H9 (cell line): ENCODE measurements at regions not wholly inside any gene's neighbourhood (a gene's known extent, or its start where the extent isn't known, plus 50 kb on each side); places are given as distances from the start of the nearest gene placed in this dataset.

Source experiments
- DNase-seq: peaks from one replicate; pipeline ENCODE4 v3.0.0-alpha.2; 2017
- H2AFZ ChIP-seq: one replicate; pipeline ENCODE4 v1.6.1; 2013; ENCODE audit warnings: mild to moderate bottlenecking, low read length, control low read depth, moderate library complexity
- H2AK5ac ChIP-seq: 2 replicates; pipeline ENCODE4 v1.6.1; 2013; ENCODE audit warnings: low read length, control low read depth, mixed read lengths; ENCODE audit not compliant: insufficient read length
- H2BK120ac ChIP-seq: one replicate; pipeline ENCODE4 v1.6.1; 2013; ENCODE audit warnings: low read depth, mild to moderate bottlenecking, low read length, control low read depth, inconsistent platforms; ENCODE audit not compliant: poor library complexity, severe bottlenecking
- H2BK12ac ChIP-seq: 2 replicates; pipeline ENCODE4 v1.6.1; 2013; ENCODE audit warnings: low read length, control low read depth, mixed read lengths, low read depth; ENCODE audit not compliant: insufficient read length
- H2BK15ac ChIP-seq: 2 replicates; pipeline ENCODE4 v1.6.1; 2013; ENCODE audit warnings: low read depth, low read length, control low read depth
- H2BK20ac ChIP-seq: one replicate; pipeline ENCODE4 v1.6.1; 2013; ENCODE audit warnings: low read depth, mild to moderate bottlenecking, low read length, control low read depth, inconsistent platforms; ENCODE audit not compliant: poor library complexity, severe bottlenecking
- H2BK5ac ChIP-seq: 2 replicates; pipeline ENCODE4 v1.6.1; 2013; ENCODE audit warnings: low read length, control low read depth, mixed read lengths; ENCODE audit not compliant: insufficient read length
- H3K14ac ChIP-seq: 2 replicates; pipeline ENCODE4 v1.6.1; 2013; ENCODE audit warnings: low read length, control low read depth; ENCODE audit not compliant: insufficient read depth
- H3K18ac ChIP-seq: 2 replicates; pipeline ENCODE4 v1.6.1; 2013; ENCODE audit warnings: low read depth, mild to moderate bottlenecking, mixed read lengths, low read length, control low read depth; ENCODE audit not compliant: insufficient read length
- H3K23ac ChIP-seq: 2 replicates; pipeline ENCODE4 v1.6.1; 2013; ENCODE audit warnings: low read length, control low read depth, mixed read lengths, low read depth; ENCODE audit not compliant: insufficient read length
- H3K23me2 ChIP-seq: 2 replicates; pipeline ENCODE4 v1.6.1; 2013; ENCODE audit warnings: low read depth, mild to moderate bottlenecking, mixed read lengths, low read length, control low read depth; ENCODE audit not compliant: insufficient read length, poor library complexity, severe bottlenecking
- H3K27ac ChIP-seq: 2 replicates; pipeline ENCODE4 v1.5.1; 2013; ENCODE audit warnings: low read length, control low read depth, mixed read lengths, low read depth; ENCODE audit not compliant: insufficient read length
- H3K27me3 ChIP-seq: 2 replicates; pipeline ENCODE4 v1.6.1; 2013; ENCODE audit warnings: low read length, control low read depth, inconsistent platforms; ENCODE audit not compliant: insufficient read depth
- H3K4ac ChIP-seq: 2 replicates; pipeline ENCODE4 v1.6.1; 2013; ENCODE audit warnings: low read depth, mild to moderate bottlenecking, control low read depth, inconsistent platforms, low read length, moderate library complexity
- H3K4me1 ChIP-seq: 2 replicates; pipeline ENCODE4 v1.6.1; 2013; ENCODE audit warnings: low read length, control low read depth, inconsistent platforms; ENCODE audit not compliant: insufficient read depth
- H3K4me2 ChIP-seq: 2 replicates; pipeline ENCODE4 v1.6.1; 2013; ENCODE audit warnings: low read length, control low read depth, mixed read lengths; ENCODE audit not compliant: insufficient read length, insufficient read depth
- H3K56ac ChIP-seq: 2 replicates; pipeline ENCODE4 v1.6.1; 2013; ENCODE audit warnings: low read depth, mild to moderate bottlenecking, mixed read lengths, low read length, control low read depth; ENCODE audit not compliant: insufficient read length
- H3K79me1 ChIP-seq: 2 replicates; pipeline ENCODE4 v1.6.1; 2013; ENCODE audit warnings: low read depth, mild to moderate bottlenecking, moderate library complexity, low read length, control low read depth, inconsistent platforms; ENCODE audit not compliant: insufficient read depth, poor library complexity, severe bottlenecking
- H3K79me2 ChIP-seq: 2 replicates; pipeline ENCODE4 v1.6.1; 2013; ENCODE audit warnings: low read length, control low read depth, inconsistent platforms; ENCODE audit not compliant: insufficient read depth
- H3K9ac ChIP-seq: 2 replicates; pipeline ENCODE4 v1.6.1; 2013; ENCODE audit warnings: low read length, control low read depth, mixed read lengths; ENCODE audit not compliant: insufficient read length; ENCODE audit errors: extremely low read depth
- H3K9me3 ChIP-seq: one replicate; pipeline ENCODE4 v1.6.1; 2013; ENCODE audit warnings: low read depth, low read length, inconsistent platforms; ENCODE audit not compliant: control insufficient read depth
- H3T11ph ChIP-seq: one replicate; pipeline ENCODE4 v1.6.1; 2013; ENCODE audit warnings: mild to moderate bottlenecking, low read length, control low read depth, inconsistent platforms
- H4K20me1 ChIP-seq: one replicate; pipeline ENCODE4 v1.6.1; 2013; ENCODE audit not compliant: control insufficient read depth, insufficient read length, insufficient read depth
- H4K5ac ChIP-seq: 2 replicates; pipeline ENCODE4 v1.6.1; 2013; ENCODE audit warnings: low read depth, mild to moderate bottlenecking, mixed read lengths, low read length, control low read depth; ENCODE audit not compliant: insufficient read length
- H4K8ac ChIP-seq: replicated peaks from 2 replicates; pipeline ENCODE4 v1.6.1; 2013; ENCODE audit warnings: low read length, control low read depth, mixed read lengths, low read depth; ENCODE audit not compliant: insufficient read length
- H4K91ac ChIP-seq: 2 replicates; pipeline ENCODE4 v1.6.1; 2013; ENCODE audit warnings: low read depth, mild to moderate bottlenecking, moderate library complexity, mixed read lengths, low read length, control low read depth; ENCODE audit not compliant: insufficient read length
- H3K27ac Mint-ChIP-seq, 3 experiments: 2 replicates in 2 of 3; 3 replicates in 1 of 3; pipeline ENCODE4 v1.8.0; 2020 to 2021; ENCODE audit warnings: mixed read lengths in 3 of 3, mild to moderate bottlenecking in 1 of 3, moderate library complexity in 1 of 3
- H3K27me3 Mint-ChIP-seq: 2 replicates; pipeline ENCODE4 v1.8.0; 2021; ENCODE audit warnings: low read depth, mild to moderate bottlenecking, moderate library complexity, mixed read lengths
- H3K36me3 Mint-ChIP-seq, 3 experiments: 2 replicates in 2 of 3; 3 replicates in 1 of 3; pipeline ENCODE4 v1.8.0; 2020 to 2021; ENCODE audit warnings: low read depth in 3 of 3, mixed read lengths in 3 of 3; ENCODE audit not compliant: insufficient read depth in 1 of 3
- H3K4me1 Mint-ChIP-seq, 2 experiments: 2 replicates each; pipeline ENCODE4 v1.8.0; 2020; ENCODE audit warnings: mixed read lengths in 2 of 2
- H3K4me3 Mint-ChIP-seq, 2 experiments: 2 replicates in 1 of 2; 3 replicates in 1 of 2; pipeline ENCODE4 v1.8.0; 2020 to 2021; ENCODE audit warnings: mild to moderate bottlenecking in 2 of 2, mixed read lengths in 2 of 2, moderate library complexity in 1 of 2
- H3K9me3 Mint-ChIP-seq, 2 experiments: 2 replicates in 1 of 2; 3 replicates in 1 of 2; pipeline ENCODE4 v1.8.0; 2020; ENCODE audit warnings: mild to moderate bottlenecking in 2 of 2, mixed read lengths in 2 of 2, moderate library complexity in 1 of 2
- WGBS: extraction: QIAGEN DNeasy Blood & Tissue Kit; methylation state at CpG from one replicate; pipeline ENCODE4 v1.1.7; 2013; ENCODE audit warnings: missing lambda C conversion rate, low lambda C conversion rate, mixed read lengths; ENCODE audit not compliant: insufficient read length; ENCODE audit errors: extremely low coverage; 5-methylcytosine and 5-hydroxymethylcytosine counted together
- TF ChIP-seq, protein P1 (sequence below): fragments of 200-600 bp; sonication (generic); conservative IDR thresholded peaks from 3 replicates; pipeline ENCODE4 v1.8.0; 2021; ENCODE audit warnings: antibody characterized with exemption, mild to moderate bottlenecking

DNA sequence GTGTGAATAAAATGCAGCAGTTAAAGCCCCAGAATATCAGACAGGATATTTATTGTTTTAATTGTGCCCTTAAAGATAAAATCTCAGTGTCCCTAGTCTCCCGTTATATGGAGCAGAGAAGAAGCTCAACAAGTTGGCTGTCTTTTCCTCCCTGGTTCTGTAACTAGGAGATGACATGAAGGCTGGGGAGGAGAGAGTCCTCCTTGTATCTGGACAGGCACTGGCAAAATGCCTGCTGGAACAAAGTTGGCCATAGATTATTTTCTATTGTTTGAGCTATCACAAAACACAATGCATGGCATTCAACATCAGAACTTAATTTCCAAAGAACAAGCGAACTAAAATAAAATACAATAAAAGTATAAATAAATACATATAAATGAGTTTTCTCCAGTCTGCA lies 694.9 kb upstream of the KCND2 start:
- H3K27ac Mint-ChIP-seq = no peak overlapping the region
- Histone ChIP-seq H3K4me1 (no peaks in the 10 kb centered on the region), H3K56ac (no peak overlapping the region), H4K91ac (no peak overlapping the region), H3K14ac (no peak overlapping the region), H4K5ac (no peak overlapping the region), H3K27me3 (no peaks in the 10 kb centered on the region), H3K79me1 (no peaks in the 10 kb centered on the region), H2BK5ac (no peak overlapping the region), H3K23me2 (no peaks in the 10 kb centered on the region), H3K4ac (no peak overlapping the region), H3K27ac (no peak overlapping the region), H2AFZ (no peak overlapping the region), H3K23ac (no peak overlapping the region), H3K9ac (no peak overlapping the region), H3K4me2 (no peak overlapping the region), H2BK20ac (no peak overlapping the region), H3K18ac (no peak overlapping the region), H3K79me2 (no peaks in the 10 kb centered on the region), H3T11ph (no peak overlapping the region), H2AK5ac (no peak overlapping the region), H4K8ac (no peak overlapping the region), H4K20me1 (no peaks in the 10 kb centered on the region), H2BK120ac (no peak overlapping the region), H2BK12ac (no peak overlapping the region), H2BK15ac (no peak overlapping the region), H3K9me3 (no peaks in the 10 kb centered on the region)
- DNase-seq = no peak
- TF ChIP-seq, protein P1, sequence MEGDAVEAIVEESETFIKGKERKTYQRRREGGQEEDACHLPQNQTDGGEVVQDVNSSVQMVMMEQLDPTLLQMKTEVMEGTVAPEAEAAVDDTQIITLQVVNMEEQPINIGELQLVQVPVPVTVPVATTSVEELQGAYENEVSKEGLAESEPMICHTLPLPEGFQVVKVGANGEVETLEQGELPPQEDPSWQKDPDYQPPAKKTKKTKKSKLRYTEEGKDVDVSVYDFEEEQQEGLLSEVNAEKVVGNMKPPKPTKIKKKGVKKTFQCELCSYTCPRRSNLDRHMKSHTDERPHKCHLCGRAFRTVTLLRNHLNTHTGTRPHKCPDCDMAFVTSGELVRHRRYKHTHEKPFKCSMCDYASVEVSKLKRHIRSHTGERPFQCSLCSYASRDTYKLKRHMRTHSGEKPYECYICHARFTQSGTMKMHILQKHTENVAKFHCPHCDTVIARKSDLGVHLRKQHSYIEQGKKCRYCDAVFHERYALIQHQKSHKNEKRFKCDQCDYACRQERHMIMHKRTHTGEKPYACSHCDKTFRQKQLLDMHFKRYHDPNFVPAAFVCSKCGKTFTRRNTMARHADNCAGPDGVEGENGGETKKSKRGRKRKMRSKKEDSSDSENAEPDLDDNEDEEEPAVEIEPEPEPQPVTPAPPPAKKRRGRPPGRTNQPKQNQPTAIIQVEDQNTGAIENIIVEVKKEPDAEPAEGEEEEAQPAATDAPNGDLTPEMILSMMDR = no peak
- WGBS = no CpG with 5 or more reads among the region's 2 CpGs
- H3K36me3 Mint-ChIP-seq = no peaks in the 10 kb centered on the region
- H3K4me1 Mint-ChIP-seq = no peaks in the 10 kb centered on the region
- no peak overlapping the region for H3K4me3 Mint-ChIP-seq
- H3K9me3 Mint-ChIP-seq = no peaks in the 10 kb centered on the region
- no peaks in the 10 kb centered on the region for H3K27me3 Mint-ChIP-seq
